Activated T-helper 17 cell treated with anti-CD3 and anti-CD28 coated beads, Interleukin-2, amount 50 U/mL, for 72 hours (primary cell): ENCODE measurements at regions not wholly inside any gene's neighbourhood (a gene's known extent, or its start where the extent isn't known, plus 50 kb on each side); places are given as distances from the start of the nearest gene placed in this dataset.

ENCODE experiments used
- ATAC-seq: fragments of 150-1000 bp; cut with Tn5 transposase; replicated peaks from 2 replicates; pipeline ENCODE4 v1.10.0; 2021; ENCODE audit warnings: mild to moderate bottlenecking, moderate library complexity
- H3K27ac Mint-ChIP-seq: one replicate; pipeline ENCODE4 v1.8.0; 2022; ENCODE audit warnings: mixed read lengths
- H3K27me3 Mint-ChIP-seq: one replicate; pipeline ENCODE4 v1.8.0; 2022; ENCODE audit warnings: mixed read lengths
- H3K36me3 Mint-ChIP-seq: one replicate; pipeline ENCODE4 v1.8.0; 2022; ENCODE audit warnings: low read depth, mild to moderate bottlenecking, mixed read lengths
- H3K4me1 Mint-ChIP-seq: one replicate; pipeline ENCODE4 v1.8.0; 2022; ENCODE audit warnings: mixed read lengths
- H3K4me3 Mint-ChIP-seq: one replicate; pipeline ENCODE4 v1.8.0; 2022; ENCODE audit warnings: mild to moderate bottlenecking, mixed read lengths
- H3K9me3 Mint-ChIP-seq: one replicate; pipeline ENCODE4 v1.8.0; 2022; ENCODE audit warnings: mixed read lengths

DNA sequence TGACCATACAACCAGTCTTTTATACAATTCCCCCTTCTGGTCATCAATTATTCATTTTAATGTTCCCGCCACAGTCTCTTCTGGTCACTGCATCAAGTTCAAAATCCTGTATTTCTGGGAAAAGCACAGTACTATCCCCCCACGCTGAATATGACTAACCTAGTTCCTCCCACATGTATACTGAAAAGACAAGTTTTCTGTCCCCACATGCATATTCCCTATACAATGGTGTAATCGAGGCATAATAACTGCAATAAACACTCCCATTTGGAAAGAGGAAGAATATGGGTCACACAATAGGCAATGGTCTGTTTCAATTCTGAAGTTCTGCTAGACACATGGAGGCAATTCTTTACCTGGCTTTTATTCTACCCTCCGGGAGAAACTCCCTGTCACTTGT, 344.9 kb downstream of the EFNA5 start:
- Mint-ChIP-seq H3K36me3 (no peaks in the 10 kb centered on the region), H3K4me1 (no peaks in the 10 kb centered on the region), H3K9me3 (no peaks in the 10 kb centered on the region), H3K4me3 (no peak overlapping the region), H3K27ac (no peak overlapping the region), H3K27me3 (peaks cover 10% of the 10 kb centered on the region)
- ATAC-seq: no peak

GRCh38 chr5:107324809-107325208, 345.9 kb downstream of the EFNA5 start:
- H3K9me3 Mint-ChIP-seq: no peaks in the 10 kb centered on the region
- H3K36me3 Mint-ChIP-seq: no peaks in the 10 kb centered on the region
- H3K4me1 Mint-ChIP-seq: no peaks in the 10 kb centered on the region
- H3K27ac Mint-ChIP-seq: no peak overlapping the region
- H3K27me3 Mint-ChIP-seq: peaks cover 10% of the 10 kb centered on the region
- ATAC-seq: no peak
- no peak overlapping the region for H3K4me3 Mint-ChIP-seq

GRCh38 chr5:107324071-107324470, 346.7 kb downstream of the EFNA5 start:
- H3K27ac Mint-ChIP-seq: no peak overlapping the region
- H3K36me3 Mint-ChIP-seq: no peaks in the 10 kb centered on the region
- H3K9me3 Mint-ChIP-seq: no peaks in the 10 kb centered on the region
- H3K4me1 Mint-ChIP-seq: no peaks in the 10 kb centered on the region
- ATAC-seq: no peak
- peaks cover 10% of the 10 kb centered on the region for H3K27me3 Mint-ChIP-seq
- H3K4me3 Mint-ChIP-seq: no peak overlapping the region

DNA sequence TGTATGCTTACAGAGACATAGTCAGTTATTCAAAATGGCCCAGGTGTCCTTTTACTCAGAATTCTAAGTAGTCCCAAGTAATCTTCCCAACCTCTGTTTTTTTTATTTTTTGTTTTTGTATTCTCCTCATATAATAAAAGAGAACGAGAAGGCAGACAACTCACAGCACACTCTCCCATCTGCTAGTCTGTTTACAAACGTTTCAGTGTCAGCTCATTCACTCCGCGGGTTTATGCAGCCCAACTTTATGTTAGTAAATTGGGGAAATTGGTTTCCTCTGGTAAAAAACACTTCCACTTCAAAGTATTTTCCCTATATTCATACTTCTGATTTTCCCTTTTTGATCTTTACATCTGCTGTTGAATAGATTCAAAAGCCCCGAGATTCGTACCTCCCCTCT, 347.2 kb downstream of the EFNA5 start:
- Mint-ChIP-seq H3K4me1 (no peaks in the 10 kb centered on the region), H3K27me3 (peaks cover 10% of the 10 kb centered on the region), H3K4me3 (no peak overlapping the region), H3K9me3 (no peaks in the 10 kb centered on the region), H3K36me3 (no peaks in the 10 kb centered on the region), H3K27ac (no peak overlapping the region)
- ATAC-seq: no peak

DNA sequence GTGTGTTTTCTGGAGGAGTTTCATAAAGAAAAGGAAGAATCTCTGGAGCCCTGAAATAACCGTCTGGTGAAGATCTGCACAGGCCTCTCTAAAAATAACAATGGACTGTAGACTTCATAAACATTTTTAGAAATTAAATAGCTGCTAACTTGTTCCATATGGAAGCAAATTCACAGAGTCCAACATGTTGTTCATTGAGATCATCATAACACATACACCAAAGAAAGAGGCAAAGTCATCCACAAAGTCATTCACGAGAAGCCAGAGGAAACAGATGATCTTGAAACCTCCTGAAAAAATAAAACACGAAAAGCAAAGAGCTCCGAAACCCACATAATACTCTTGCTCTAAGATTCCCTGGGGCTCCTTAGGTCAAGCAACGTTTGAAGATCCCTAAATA, 347.8 kb downstream of the EFNA5 start:
- H3K36me3 Mint-ChIP-seq: no peaks in the 10 kb centered on the region
- H3K27ac Mint-ChIP-seq: no peak overlapping the region
- H3K4me1 Mint-ChIP-seq: no peaks in the 10 kb centered on the region
- no peak overlapping the region for H3K4me3 Mint-ChIP-seq
- no peak for ATAC-seq
- H3K27me3 Mint-ChIP-seq: peaks cover 7% of the 10 kb centered on the region
- no peaks in the 10 kb centered on the region for H3K9me3 Mint-ChIP-seq

DNA sequence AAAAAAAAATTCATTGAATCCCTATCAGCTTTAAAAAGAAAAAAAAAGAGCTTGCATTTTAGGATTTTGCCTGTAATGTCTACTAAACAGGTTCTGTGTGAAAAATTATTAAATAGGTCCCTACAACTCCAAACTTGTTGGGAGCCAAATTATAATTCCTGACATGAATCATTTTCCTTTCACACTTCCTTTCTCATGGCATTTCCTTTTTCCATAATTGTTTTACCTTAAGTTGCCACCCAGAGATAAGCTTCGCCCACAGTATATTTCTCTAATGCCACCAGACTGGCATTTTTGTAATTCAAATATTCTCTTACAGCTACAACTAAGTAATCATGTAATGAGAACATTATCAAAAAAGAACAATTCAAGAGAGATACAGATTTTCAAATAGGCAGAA, 348.8 kb downstream of the EFNA5 start:
- Mint-ChIP-seq H3K27ac (no peak overlapping the region), H3K36me3 (no peaks in the 10 kb centered on the region), H3K4me1 (no peaks in the 10 kb centered on the region), H3K9me3 (no peaks in the 10 kb centered on the region), H3K27me3 (peaks cover 7% of the 10 kb centered on the region), H3K4me3 (no peak overlapping the region)
- ATAC-seq: no peak

- no peaks in the 10 kb centered on the region for H3K9me3 Mint-ChIP-seq
- H3K36me3 Mint-ChIP-seq: no peaks in the 10 kb centered on the region
- H3K27ac Mint-ChIP-seq: no peak overlapping the region
- H3K4me3 Mint-ChIP-seq: no peak overlapping the region
- no peaks in the 10 kb centered on the region for H3K4me1 Mint-ChIP-seq
- H3K27me3 Mint-ChIP-seq: peaks cover 8% of the 10 kb centered on the region
- ATAC-seq: no peak
Observed at GRCh38 chr5:107320846-107321245, 349.9 kb downstream of the EFNA5 start.

- peaks cover 5% of the 10 kb centered on the region for H3K27me3 Mint-ChIP-seq
- no peaks in the 10 kb centered on the region for H3K4me1 Mint-ChIP-seq
- H3K4me3 Mint-ChIP-seq: no peak overlapping the region
- no peak overlapping the region for H3K27ac Mint-ChIP-seq
- H3K9me3 Mint-ChIP-seq: no peaks in the 10 kb centered on the region
- no peak for ATAC-seq
- H3K36me3 Mint-ChIP-seq: no peaks in the 10 kb centered on the region
Observed at GRCh38 chr5:107320376-107320775, 350.4 kb downstream of the EFNA5 start.

DNA sequence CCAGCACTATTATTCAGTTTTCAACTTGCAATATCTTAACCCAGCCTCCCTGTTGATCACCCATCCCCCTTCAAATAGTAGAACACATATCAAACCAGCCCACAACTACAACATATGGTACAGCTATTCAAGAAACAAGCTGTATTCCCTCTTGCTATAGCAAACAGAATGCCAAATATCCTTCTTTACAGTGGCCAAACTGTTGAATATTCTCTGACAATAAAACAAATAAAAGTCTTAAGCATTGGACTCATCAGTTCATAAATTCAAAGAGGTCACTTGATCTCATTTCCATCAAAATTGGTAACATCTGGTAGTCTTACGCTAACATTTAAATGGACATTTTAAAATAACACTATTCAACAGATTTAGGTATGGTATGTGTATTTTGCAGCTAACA, 350.8 kb downstream of the EFNA5 start:
- Mint-ChIP-seq H3K4me3 (no peak overlapping the region), H3K27ac (no peak overlapping the region), H3K4me1 (no peaks in the 10 kb centered on the region), H3K9me3 (no peaks in the 10 kb centered on the region), H3K36me3 (no peaks in the 10 kb centered on the region), H3K27me3 (peaks cover 5% of the 10 kb centered on the region)
- ATAC-seq: no peak

DNA sequence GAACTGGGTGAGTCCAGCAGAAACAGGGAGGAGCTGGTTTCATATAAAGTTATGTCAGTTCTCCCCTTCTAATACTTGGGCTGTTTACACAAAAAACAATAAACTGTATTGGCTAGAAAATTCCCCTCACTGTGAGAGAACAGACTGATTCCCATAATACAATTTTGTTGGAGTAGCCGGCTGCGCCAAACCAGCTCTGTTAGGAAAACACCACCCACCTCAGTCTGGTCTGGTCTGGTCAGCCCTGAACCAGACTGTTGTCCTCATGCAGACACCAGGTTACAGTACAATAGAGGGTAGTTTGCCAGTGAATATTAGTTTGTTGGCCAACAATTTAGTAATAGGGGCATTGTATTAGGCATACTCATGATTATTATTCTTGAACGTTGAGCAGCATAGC, 356.4 kb downstream of the EFNA5 start:
- peaks cover 5% of the 10 kb centered on the region for H3K27me3 Mint-ChIP-seq
- no peak overlapping the region for H3K4me3 Mint-ChIP-seq
- no peaks in the 10 kb centered on the region for H3K9me3 Mint-ChIP-seq
- no peaks in the 10 kb centered on the region for H3K4me1 Mint-ChIP-seq
- no peak overlapping the region for H3K27ac Mint-ChIP-seq
- no peaks in the 10 kb centered on the region for H3K36me3 Mint-ChIP-seq
- no peak for ATAC-seq

DNA sequence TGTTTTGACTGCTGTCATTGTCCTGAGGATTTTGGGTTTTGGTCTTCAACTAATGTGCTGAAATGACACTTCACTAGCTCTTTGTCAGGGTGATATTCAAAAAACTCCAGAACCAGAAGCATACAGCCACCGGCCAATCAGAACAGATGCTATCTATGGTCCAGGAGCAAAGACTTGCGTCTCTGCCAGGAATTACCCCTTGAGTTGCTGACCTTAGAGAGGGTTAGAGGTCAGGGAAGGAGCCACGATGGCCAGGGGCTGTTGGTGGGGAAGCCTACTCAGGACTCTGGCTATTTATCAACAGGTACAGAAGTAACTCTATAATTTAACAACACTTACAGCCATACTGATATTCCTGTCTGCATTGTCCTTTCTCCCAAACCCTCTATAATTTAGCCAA, 356.8 kb downstream of the EFNA5 start:
- Mint-ChIP-seq H3K36me3 (no peaks in the 10 kb centered on the region), H3K27ac (no peak overlapping the region), H3K27me3 (peaks cover 5% of the 10 kb centered on the region), H3K4me1 (no peaks in the 10 kb centered on the region), H3K4me3 (no peak overlapping the region), H3K9me3 (no peaks in the 10 kb centered on the region)
- ATAC-seq: no peak

DNA sequence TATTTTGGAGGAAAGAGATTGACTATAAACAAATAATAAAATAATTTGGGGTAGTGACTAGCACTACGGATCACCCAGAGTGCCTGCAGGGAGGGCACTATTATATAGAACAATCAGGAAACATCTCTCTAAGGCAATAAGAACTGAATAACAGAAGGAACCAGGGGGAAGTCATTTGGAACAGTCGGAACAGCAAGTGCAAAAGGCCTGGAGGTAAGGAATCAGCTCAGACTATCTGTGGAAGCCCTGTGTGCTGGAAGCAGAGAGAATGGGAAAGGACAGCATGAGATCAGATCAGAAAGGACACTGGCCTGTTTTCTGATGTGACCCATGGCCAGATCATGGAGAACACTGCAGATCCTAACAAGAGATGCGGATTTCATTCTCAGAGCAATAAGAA, 357.6 kb downstream of the EFNA5 start:
- peaks cover 5% of the 10 kb centered on the region for H3K27me3 Mint-ChIP-seq
- no peak overlapping the region for H3K4me3 Mint-ChIP-seq
- no peaks in the 10 kb centered on the region for H3K9me3 Mint-ChIP-seq
- H3K36me3 Mint-ChIP-seq: no peaks in the 10 kb centered on the region
- no peak for ATAC-seq
- H3K27ac Mint-ChIP-seq: no peak overlapping the region
- H3K4me1 Mint-ChIP-seq: no peaks in the 10 kb centered on the region

GRCh38 chr5:107310181-107310580, 360.6 kb downstream of the EFNA5 start:
- H3K4me1 Mint-ChIP-seq: no peaks in the 10 kb centered on the region
- H3K4me3 Mint-ChIP-seq: no peak overlapping the region
- no peaks in the 10 kb centered on the region for H3K36me3 Mint-ChIP-seq
- ATAC-seq: no peak
- H3K27me3 Mint-ChIP-seq: no peaks in the 10 kb centered on the region
- H3K27ac Mint-ChIP-seq: no peak overlapping the region
- no peaks in the 10 kb centered on the region for H3K9me3 Mint-ChIP-seq

GRCh38 chr5:107306594-107306993, 364.1 kb downstream of the EFNA5 start:
- Mint-ChIP-seq H3K9me3 (no peaks in the 10 kb centered on the region), H3K27ac (no peak overlapping the region), H3K36me3 (no peaks in the 10 kb centered on the region), H3K4me3 (no peak overlapping the region), H3K4me1 (no peaks in the 10 kb centered on the region), H3K27me3 (no peaks in the 10 kb centered on the region)
- ATAC-seq: no peak

DNA sequence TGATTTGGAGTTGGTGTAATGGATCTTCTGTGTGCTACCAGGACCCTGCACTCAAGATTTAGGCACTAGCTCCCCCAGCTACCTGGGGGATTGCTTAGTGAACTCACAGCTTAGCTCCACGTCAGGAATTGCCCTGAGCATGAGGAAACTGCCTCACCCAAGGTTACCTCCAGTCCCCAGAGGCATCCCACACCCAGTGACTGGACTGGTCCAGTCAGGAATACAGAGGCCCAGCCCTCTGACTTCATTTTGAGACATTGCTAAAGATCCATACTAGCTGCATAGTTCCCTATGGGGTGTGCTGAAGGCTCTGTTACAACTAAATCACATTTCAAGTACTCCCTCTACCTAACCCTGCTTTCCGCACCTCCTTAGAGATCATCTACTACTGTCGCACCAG, 364.7 kb downstream of the EFNA5 start:
- Mint-ChIP-seq H3K36me3 (no peaks in the 10 kb centered on the region), H3K4me3 (no peak overlapping the region), H3K9me3 (no peaks in the 10 kb centered on the region), H3K27me3 (no peaks in the 10 kb centered on the region), H3K27ac (no peak overlapping the region), H3K4me1 (no peaks in the 10 kb centered on the region)
- no peak for ATAC-seq

DNA sequence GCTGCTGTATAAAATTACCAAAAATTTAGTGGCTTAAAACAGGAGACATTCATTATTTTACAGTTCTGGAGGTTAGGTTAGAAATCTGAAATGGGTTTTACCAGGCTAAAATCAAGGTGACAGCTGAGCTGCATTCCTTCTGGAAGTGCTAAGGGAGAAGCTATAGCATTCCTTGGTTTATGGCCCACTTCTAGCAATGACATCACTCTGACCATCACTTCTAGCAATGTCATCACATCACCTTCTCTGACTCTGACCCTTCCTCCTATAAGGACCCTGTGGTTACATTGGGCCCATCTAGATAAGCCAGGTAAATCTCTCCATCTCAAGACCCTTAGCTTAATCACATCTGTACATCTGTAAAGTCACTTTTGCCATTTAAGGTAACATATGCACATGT, 366.1 kb downstream of the EFNA5 start:
- Mint-ChIP-seq H3K36me3 (no peaks in the 10 kb centered on the region), H3K9me3 (no peaks in the 10 kb centered on the region), H3K27ac (no peak overlapping the region), H3K4me3 (no peak overlapping the region), H3K4me1 (no peaks in the 10 kb centered on the region), H3K27me3 (no peaks in the 10 kb centered on the region)
- ATAC-seq: no peak
